CD4-positive, alpha-beta T cell (primary cell): ENCODE measurements at regions not wholly inside any gene's neighbourhood (a gene's known extent, or its start where the extent isn't known, plus 50 kb on each side); places are given as distances from the start of the nearest gene placed in this dataset.

ENCODE experiments used
- ATAC-seq: fragments of 200-7000 bp; cut with Tn5 transposase; one replicate; pipeline ENCODE4 v1.10.0; 2022; ENCODE audit warnings: mild to moderate bottlenecking; ENCODE audit not compliant: poor library complexity
- CTCF ChIA-PET: fragments of 350-600 bp; sonication (Branson Sonifier 250); formaldehyde crosslinking; loops from one replicate; lab custom pipeline; 2021; ENCODE audit warnings: antibody characterized with exemption, inconsistent platforms; lab: Charles Lee
- POLR2A ChIA-PET: fragments of 350-600 bp; sonication (Branson Sonifier 250); formaldehyde crosslinking; loops from one replicate; lab custom pipeline; 2021; ENCODE audit warnings: antibody characterized with exemption, inconsistent platforms; lab: Charles Lee
- DNase-seq, 14 experiments: peaks; one replicate each; pipeline ENCODE4 v3.0.0-alpha.2; 2013 to 2020; ENCODE audit warnings: mixed read lengths in 2 of 14
- H3K27ac ChIP-seq, 2 donors: one replicate each; pipeline versions ENCODE4 v1.5.1 to v1.7.0; 2013; ENCODE audit warnings: low read length in 2 of 2, low read depth in 1 of 2, mild to moderate bottlenecking in 1 of 2
- H3K27me3 ChIP-seq, 2 experiments: 1 replicate in 1 of 2; 2 replicates in 1 of 2; pipeline versions ENCODE4 v1.6.1 to v1.7.0; 2013; ENCODE audit warnings: low read length in 2 of 2, control low read depth in 1 of 2, mild to moderate bottlenecking in 1 of 2, moderate library complexity in 1 of 2; ENCODE audit not compliant: insufficient read depth in 2 of 2, control insufficient read depth in 1 of 2
- H3K36me3 ChIP-seq: one replicate; pipeline ENCODE4 v1.6.1; 2013; ENCODE audit warnings: low read length, control low read depth; ENCODE audit not compliant: insufficient read depth
- H3K4me1 ChIP-seq: one replicate; pipeline ENCODE4 v1.6.1; 2013; ENCODE audit warnings: low read length, control low read depth; ENCODE audit not compliant: insufficient read depth
- H3K4me3 ChIP-seq: one replicate; pipeline ENCODE4 v1.5.1; 2013; ENCODE audit warnings: mild to moderate bottlenecking, low read length, moderate library complexity
- H3K9me3 ChIP-seq, 2 experiments: 1 replicate in 1 of 2; 2 replicates in 1 of 2; pipeline versions ENCODE4 v1.6.1 to v1.7.0; 2013; ENCODE audit warnings: low read length in 2 of 2, mild to moderate bottlenecking in 2 of 2, control low read depth in 1 of 2, moderate library complexity in 1 of 2; ENCODE audit not compliant: control insufficient read depth in 1 of 2, insufficient read depth in 1 of 2
- H3K27ac Mint-ChIP-seq: one replicate; pipeline ENCODE4 v1.8.0; 2020; ENCODE audit warnings: mixed read lengths
- H3K27me3 Mint-ChIP-seq: one replicate; pipeline ENCODE4 v1.8.0; 2021; ENCODE audit warnings: mixed read lengths
- H3K36me3 Mint-ChIP-seq: one replicate; pipeline ENCODE4 v1.8.0; 2021; ENCODE audit warnings: low read depth, mixed read lengths
- H3K4me1 Mint-ChIP-seq: one replicate; pipeline ENCODE4 v1.8.0; 2021; ENCODE audit warnings: low read depth, mixed read lengths
- H3K4me3 Mint-ChIP-seq: one replicate; pipeline ENCODE4 v1.8.0; 2020; ENCODE audit warnings: mild to moderate bottlenecking, mixed read lengths
- H3K9me3 Mint-ChIP-seq: one replicate; pipeline ENCODE4 v1.8.0; 2020; ENCODE audit warnings: mixed read lengths
- intact Hi-C, 2 experiments: fragments of 100-400 bp; cut with DNase I in 1 of 2; cut with micrococcal nuclease in 1 of 2; formaldehyde crosslinking; loops; one replicate each; pipeline versions ENCODE4 v1.15.1 to v1.9.0; 2023 to 2025; cut with DNase I, micrococcal nuclease
- TF ChIP-seq, protein P1 (sequence below): fragments of 200-600 bp; IDR thresholded peaks from one replicate; pipeline ENCODE4 v1.8.0; 2022; ENCODE audit warnings: antibody characterized with exemption, mild to moderate bottlenecking

DNA sequence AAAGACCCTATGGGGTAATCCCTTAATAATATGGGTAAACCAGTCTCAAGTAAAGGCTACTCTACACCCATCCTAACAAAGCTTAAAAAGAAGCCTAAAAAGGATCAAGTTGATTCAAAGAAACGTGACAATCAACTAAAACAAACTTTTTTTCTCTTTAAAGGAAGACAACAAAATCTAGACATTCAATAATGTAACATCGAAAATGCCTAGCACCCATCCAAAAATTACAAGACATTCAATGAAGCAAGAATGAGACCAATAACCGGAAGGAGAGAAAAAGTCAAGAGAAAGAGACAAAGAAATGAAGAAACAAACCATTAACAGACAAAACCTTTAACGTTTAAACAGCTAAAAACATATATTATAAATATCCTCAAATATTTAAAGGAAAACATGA lies 143.8 kb upstream of the VASH1 start:
- intact Hi-C loops: no loop called here
- H3K27ac Mint-ChIP-seq: no peak overlapping the region
- peaks cover 0 to 16% of the 10 kb centered on the region in 2 experiments for H3K9me3 ChIP-seq
- H3K27me3 ChIP-seq: peaks cover 0 to 4% of the 10 kb centered on the region in 2 experiments
- ChIA-PET CTCF (no interaction called here), POLR2A (no interaction called here)
- no peak overlapping the region for H3K27ac ChIP-seq
- no peak overlapping the region for H3K4me3 Mint-ChIP-seq
- ATAC-seq: no peak
- peaks cover 4% of the 10 kb centered on the region for H3K9me3 Mint-ChIP-seq
- no peak for DNase-seq
- H3K4me1 ChIP-seq: no peaks in the 10 kb centered on the region
- TF ChIP-seq, protein P1, sequence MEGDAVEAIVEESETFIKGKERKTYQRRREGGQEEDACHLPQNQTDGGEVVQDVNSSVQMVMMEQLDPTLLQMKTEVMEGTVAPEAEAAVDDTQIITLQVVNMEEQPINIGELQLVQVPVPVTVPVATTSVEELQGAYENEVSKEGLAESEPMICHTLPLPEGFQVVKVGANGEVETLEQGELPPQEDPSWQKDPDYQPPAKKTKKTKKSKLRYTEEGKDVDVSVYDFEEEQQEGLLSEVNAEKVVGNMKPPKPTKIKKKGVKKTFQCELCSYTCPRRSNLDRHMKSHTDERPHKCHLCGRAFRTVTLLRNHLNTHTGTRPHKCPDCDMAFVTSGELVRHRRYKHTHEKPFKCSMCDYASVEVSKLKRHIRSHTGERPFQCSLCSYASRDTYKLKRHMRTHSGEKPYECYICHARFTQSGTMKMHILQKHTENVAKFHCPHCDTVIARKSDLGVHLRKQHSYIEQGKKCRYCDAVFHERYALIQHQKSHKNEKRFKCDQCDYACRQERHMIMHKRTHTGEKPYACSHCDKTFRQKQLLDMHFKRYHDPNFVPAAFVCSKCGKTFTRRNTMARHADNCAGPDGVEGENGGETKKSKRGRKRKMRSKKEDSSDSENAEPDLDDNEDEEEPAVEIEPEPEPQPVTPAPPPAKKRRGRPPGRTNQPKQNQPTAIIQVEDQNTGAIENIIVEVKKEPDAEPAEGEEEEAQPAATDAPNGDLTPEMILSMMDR: no peak
- no peak overlapping the region for H3K4me3 ChIP-seq
- peaks cover 28% of the 10 kb centered on the region for H3K27me3 Mint-ChIP-seq
- no peaks in the 10 kb centered on the region for H3K4me1 Mint-ChIP-seq
- no peaks in the 10 kb centered on the region for H3K36me3 ChIP-seq
- no peaks in the 10 kb centered on the region for H3K36me3 Mint-ChIP-seq

DNA sequence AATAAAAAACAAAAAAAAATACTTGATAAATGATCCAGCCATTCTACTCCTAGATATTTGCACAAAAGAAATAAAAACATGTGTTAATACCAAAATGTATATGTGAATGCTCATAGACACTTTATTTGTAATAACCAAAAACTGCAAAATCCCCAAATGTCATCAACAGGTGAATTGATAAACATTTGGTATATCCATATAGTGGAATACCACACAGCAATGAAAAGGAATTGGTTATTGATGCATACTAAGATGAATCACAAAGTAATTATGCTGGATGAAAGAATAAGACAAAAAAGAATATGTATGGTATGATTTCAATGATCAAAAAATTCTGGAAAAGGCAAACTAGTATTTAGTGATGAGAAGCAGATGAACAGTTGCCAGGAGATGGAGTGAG lies 124.7 kb upstream of the VASH1 start:
- H3K4me1 ChIP-seq: no peaks in the 10 kb centered on the region
- no peak overlapping the region for H3K4me3 Mint-ChIP-seq
- no peaks in the 10 kb centered on the region for H3K36me3 Mint-ChIP-seq
- H3K4me3 ChIP-seq: no peak overlapping the region
- ChIA-PET POLR2A (no interaction called here), CTCF (no interaction called here)
- H3K27ac Mint-ChIP-seq: no peak overlapping the region
- H3K27me3 ChIP-seq: peaks cover 0 to 8% of the 10 kb centered on the region in 2 experiments
- peaks cover 4% of the 10 kb centered on the region for H3K9me3 Mint-ChIP-seq
- ATAC-seq: no peak
- no peaks in the 10 kb centered on the region for H3K4me1 Mint-ChIP-seq
- TF ChIP-seq, protein P1: no peak
- intact Hi-C loops: no loop called here
- peaks cover 20% of the 10 kb centered on the region for H3K27me3 Mint-ChIP-seq
- H3K9me3 ChIP-seq: no peaks in the 10 kb centered on the region
- no peak for DNase-seq
- H3K27ac ChIP-seq: no peak overlapping the region
- no peaks in the 10 kb centered on the region for H3K36me3 ChIP-seq

DNA sequence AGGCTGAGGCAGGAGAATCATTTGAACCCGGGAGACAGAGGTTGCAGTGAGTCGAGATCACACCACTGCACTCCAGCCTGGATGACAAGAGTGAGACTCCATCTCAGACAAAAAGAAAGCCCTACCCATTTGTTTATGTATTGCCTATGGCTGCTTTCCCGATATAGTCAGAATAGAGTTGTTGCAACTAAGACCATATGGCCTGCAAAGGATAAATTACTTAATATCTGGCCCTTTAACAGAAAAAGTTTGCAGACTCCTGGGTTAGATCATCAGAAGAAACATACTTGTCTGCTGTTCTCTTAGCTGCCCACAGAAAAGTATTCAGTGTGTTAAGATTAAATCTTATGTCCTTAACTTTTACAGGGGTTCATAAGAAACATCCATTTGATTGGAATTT lies 122.4 kb upstream of the VASH1 start:
- no peak overlapping the region for H3K27ac Mint-ChIP-seq
- H3K36me3 ChIP-seq: no peaks in the 10 kb centered on the region
- ChIA-PET CTCF (no interaction called here), POLR2A (no interaction called here)
- H3K36me3 Mint-ChIP-seq: no peaks in the 10 kb centered on the region
- no peak for DNase-seq
- no peak for ATAC-seq
- TF ChIP-seq, protein P1: no peak
- peaks cover 4% of the 10 kb centered on the region for H3K9me3 Mint-ChIP-seq
- H3K4me1 ChIP-seq: no peaks in the 10 kb centered on the region
- H3K27ac ChIP-seq: no peak overlapping the region
- H3K9me3 ChIP-seq: no peaks in the 10 kb centered on the region
- H3K27me3 ChIP-seq: peaks cover 0 to 9% of the 10 kb centered on the region in 2 experiments
- intact Hi-C loops: no loop called here
- peaks cover 38% of the 10 kb centered on the region for H3K27me3 Mint-ChIP-seq
- H3K4me3 Mint-ChIP-seq: no peak overlapping the region
- H3K4me3 ChIP-seq: no peak overlapping the region
- H3K4me1 Mint-ChIP-seq: no peaks in the 10 kb centered on the region
